ENCODE measurements at regions not wholly inside any gene's neighbourhood (a gene's known extent, or its start where the extent isn't known, plus 50 kb on each side); places are given as distances from the start of the nearest gene placed in this dataset.

GRCh38 chr5:9927521-9927997, 297.4 kb upstream of the TAS2R1 start:
- TF ChIP-seq CTCF (IDR thresholded peaks at IDR 0.05) (no peak), EP300 (IDR thresholded peaks at IDR 0.05) (no peak), POLR2A (IDR thresholded peaks at IDR 0.05) (no peak)

Data from gastroesophageal sphincter (tissue), 3 donors.